ENCODE measurements at regions not wholly inside any gene's neighbourhood (a gene's known extent, or its start where the extent isn't known, plus 50 kb on each side); places are given as distances from the start of the nearest gene placed in this dataset.

- Mint-ChIP-seq H3K4me1 (no peaks in the 10 kb centered on the region), H3K9me3 (peaks cover 0 to 14% (median 7%) of the 10 kb centered on the region in 7 donors), H3K27me3 (ENCODE audit: low read depth in 3 of 3) (peaks cover 0 to 4% (median 0%) of the 10 kb centered on the region in 3 donors), H3K27ac (no peak overlapping the region), H3K36me3 (no peaks in the 10 kb centered on the region), H3K4me3 (no peak overlapping the region)
- Histone ChIP-seq H3K9ac (ENCODE audit: insufficient read depth, low read length, poor library complexity, severe bottlenecking) (no peak overlapping the region), H3K27me3 (ENCODE audit: control insufficient read depth in 2 of 2, insufficient read depth in 2 of 2, low read length in 2 of 2) (no peaks in the 10 kb centered on the region), H3K79me2 (ENCODE audit: insufficient read depth, low read length) (no peaks in the 10 kb centered on the region), H3K27ac (ENCODE audit: low read depth in 1 of 2, low read length in 2 of 2) (no peak overlapping the region), H3K36me3 (replicated peaks in 1 of 2; ENCODE audit: control insufficient read depth in 1 of 2, insufficient read depth in 2 of 2, low read length in 2 of 2) (no peaks in the 10 kb centered on the region), H3K4me2 (replicated peaks; ENCODE audit: extremely low read depth, low read length, poor library complexity, severe bottlenecking) (no peak overlapping the region), H3K9me3 (replicated peaks in 1 of 2; ENCODE audit: control insufficient read depth in 1 of 2, insufficient read depth in 1 of 2, low read length in 2 of 2) (peaks cover 0 to 3% of the 10 kb centered on the region in 2 donors), H3K4me1 (ENCODE audit: control insufficient read depth in 1 of 2, insufficient read depth in 2 of 2, low read length in 2 of 2) (no peaks in the 10 kb centered on the region), H4K20me1 (ENCODE audit: insufficient read depth, low read length) (no peaks in the 10 kb centered on the region), H2AFZ (ENCODE audit: insufficient read depth, low read depth, low read length, poor library complexity, severe bottlenecking) (no peak overlapping the region), H3K4me3 (replicated peaks in 1 of 3; ENCODE audit: low read depth in 2 of 3, low read length in 3 of 3) (no peak overlapping the region)
- TF ChIP-seq CTCF (IDR thresholded peaks at IDR 0.05), result no peak
- intact Hi-C loops (cut with micrococcal nuclease), result no loop called here
- 89% methylated on average over 1 of the region's 2 CpGs for WGBS (ENCODE audit: insufficient coverage)
- DNase-seq, result no peak
These were observed 225.9 kb upstream of the SEL1L start for GRCh38 chr14:81759541-81759940.

- TF ChIP-seq CTCF (IDR thresholded peaks at IDR 0.05), result no peak
- no CpG with 5 or more reads among the region's 3 CpGs for WGBS (ENCODE audit: insufficient coverage)
- Mint-ChIP-seq H3K9me3 (peaks cover 0 to 4% (median 2%) of the 10 kb centered on the region in 7 donors), H3K4me1 (peaks cover 29% of the 10 kb centered on the region), H3K36me3 (no peaks in the 10 kb centered on the region), H3K27me3 (ENCODE audit: low read depth in 3 of 3) (peaks cover 0 to 3% (median 2%) of the 10 kb centered on the region in 3 donors), H3K4me3 (peak overlapping the region in 1 of 2 donors; percentile 60), H3K27ac (peak overlapping the region; percentile 16 to 86 (median 58))
- Histone ChIP-seq H4K20me1 (ENCODE audit: insufficient read depth, low read length) (no peaks in the 10 kb centered on the region), H3K27ac (ENCODE audit: low read depth in 1 of 2, low read length in 2 of 2) (peak overlapping the region in 1 of 2 donors; percentile 60), H3K36me3 (replicated peaks in 1 of 2; ENCODE audit: control insufficient read depth in 1 of 2, insufficient read depth in 2 of 2, low read length in 2 of 2) (no peaks in the 10 kb centered on the region), H3K27me3 (ENCODE audit: control insufficient read depth in 2 of 2, insufficient read depth in 2 of 2, low read length in 2 of 2) (no peaks in the 10 kb centered on the region), H3K79me2 (ENCODE audit: insufficient read depth, low read length) (no peaks in the 10 kb centered on the region), H3K4me2 (replicated peaks; ENCODE audit: extremely low read depth, low read length, poor library complexity, severe bottlenecking) (peak overlapping the region; percentile 21), H3K4me3 (replicated peaks in 1 of 3; ENCODE audit: low read depth in 2 of 3, low read length in 3 of 3) (peak overlapping the region in 2 of 3 experiments; percentile 5 to 22), H3K9me3 (replicated peaks in 1 of 2; ENCODE audit: control insufficient read depth in 1 of 2, insufficient read depth in 1 of 2, low read length in 2 of 2) (no peaks in the 10 kb centered on the region), H3K4me1 (ENCODE audit: control insufficient read depth in 1 of 2, insufficient read depth in 2 of 2, low read length in 2 of 2) (peaks cover 23 to 37% of the 10 kb centered on the region in 2 donors), H3K9ac (ENCODE audit: insufficient read depth, low read length, poor library complexity, severe bottlenecking) (no peak overlapping the region), H2AFZ (ENCODE audit: insufficient read depth, low read depth, low read length, poor library complexity, severe bottlenecking) (peak overlapping the region; percentile 49)
- DNase-seq, result peak; percentile 7 to 30 (median 12)
- intact Hi-C loops (cut with micrococcal nuclease), result no loop called here
These were observed 232.1 kb upstream of the SEL1L start for GRCh38 chr14:81765651-81766275.

All from CD14-positive monocyte (primary cell).